Coronary artery (tissue), 2 donors: ENCODE measurements at regions not wholly inside any gene's neighbourhood (a gene's known extent, or its start where the extent isn't known, plus 50 kb on each side); places are given as distances from the start of the nearest gene placed in this dataset.
"Not testable (repeated sequence)": the region's sequence is repeated elsewhere in the genome, so short reads cannot be mapped to it uniquely, and the experiment has no call there.

Experiments
- DNase-seq: peaks from one replicate; pipeline ENCODE4 v3.0.0-alpha.2; 2017; ENCODE audit warnings: low spot score
- H3K27ac ChIP-seq, 2 donors: fragments of 200-600 bp; sonication (generic); one replicate each; pipeline ENCODE4 v1.5.1; 2016 to 2019
- H3K4me3 ChIP-seq: fragments of 200-600 bp; sonication (generic); 2 replicates; pipeline ENCODE4 v1.5.1; 2016; ENCODE audit warnings: mild to moderate bottlenecking, moderate library complexity
- TF ChIP-seq, protein P1 (sequence below): fragments of 200-600 bp; sonication (generic); IDR thresholded peaks from one replicate; pipeline ENCODE4 v1.5.1; 2019; ENCODE audit warnings: antibody characterized with exemption

DNA sequence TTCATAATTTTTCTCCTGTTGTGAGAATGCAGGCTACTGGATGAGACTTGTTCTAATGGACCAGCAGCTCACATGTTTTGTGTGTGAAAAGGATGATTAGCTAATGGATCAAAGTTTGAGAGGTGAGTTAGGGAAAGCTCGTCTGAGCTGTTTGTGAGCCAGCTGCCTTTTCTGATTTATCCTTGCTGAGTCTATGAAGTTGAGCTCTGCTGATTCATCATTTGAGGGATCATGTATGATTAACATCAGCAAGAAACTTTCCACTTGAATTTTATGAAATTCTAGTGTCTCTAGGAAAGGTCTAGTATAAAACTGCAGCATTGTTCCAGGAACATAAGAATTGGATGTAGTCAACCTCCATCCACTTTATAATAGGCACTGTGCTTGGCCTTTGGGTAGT lies 698.7 kb downstream of the NTRK3 start:
- no peak for DNase-seq
- H3K27ac ChIP-seq = no peak overlapping the region
- H3K4me3 ChIP-seq = no peak overlapping the region
- TF ChIP-seq, protein P1, sequence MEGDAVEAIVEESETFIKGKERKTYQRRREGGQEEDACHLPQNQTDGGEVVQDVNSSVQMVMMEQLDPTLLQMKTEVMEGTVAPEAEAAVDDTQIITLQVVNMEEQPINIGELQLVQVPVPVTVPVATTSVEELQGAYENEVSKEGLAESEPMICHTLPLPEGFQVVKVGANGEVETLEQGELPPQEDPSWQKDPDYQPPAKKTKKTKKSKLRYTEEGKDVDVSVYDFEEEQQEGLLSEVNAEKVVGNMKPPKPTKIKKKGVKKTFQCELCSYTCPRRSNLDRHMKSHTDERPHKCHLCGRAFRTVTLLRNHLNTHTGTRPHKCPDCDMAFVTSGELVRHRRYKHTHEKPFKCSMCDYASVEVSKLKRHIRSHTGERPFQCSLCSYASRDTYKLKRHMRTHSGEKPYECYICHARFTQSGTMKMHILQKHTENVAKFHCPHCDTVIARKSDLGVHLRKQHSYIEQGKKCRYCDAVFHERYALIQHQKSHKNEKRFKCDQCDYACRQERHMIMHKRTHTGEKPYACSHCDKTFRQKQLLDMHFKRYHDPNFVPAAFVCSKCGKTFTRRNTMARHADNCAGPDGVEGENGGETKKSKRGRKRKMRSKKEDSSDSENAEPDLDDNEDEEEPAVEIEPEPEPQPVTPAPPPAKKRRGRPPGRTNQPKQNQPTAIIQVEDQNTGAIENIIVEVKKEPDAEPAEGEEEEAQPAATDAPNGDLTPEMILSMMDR = no peak

DNA sequence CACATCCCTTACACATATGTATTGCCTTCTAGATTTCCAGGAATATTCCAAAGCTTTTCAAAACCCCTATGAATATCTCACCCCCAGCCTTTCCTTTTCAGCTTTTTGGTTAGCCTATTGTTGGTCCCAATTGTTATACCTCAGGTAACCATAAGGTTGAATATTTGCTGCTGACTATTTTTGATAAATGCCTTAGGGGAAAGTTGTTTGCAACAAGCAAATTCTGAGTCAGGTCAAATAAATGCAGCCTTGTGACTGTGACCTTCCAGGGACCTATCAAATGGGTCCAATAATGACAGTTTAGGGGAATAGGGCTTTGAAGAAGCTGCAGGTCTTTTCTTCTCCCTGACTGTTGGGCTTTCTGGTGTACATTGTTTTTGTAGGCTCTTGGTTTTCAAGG lies 699.7 kb downstream of the NTRK3 start:
- TF ChIP-seq, protein P1 = no peak
- Histone ChIP-seq H3K4me3 (no peak overlapping the region), H3K27ac (no peak overlapping the region)
- no peak for DNase-seq

DNA sequence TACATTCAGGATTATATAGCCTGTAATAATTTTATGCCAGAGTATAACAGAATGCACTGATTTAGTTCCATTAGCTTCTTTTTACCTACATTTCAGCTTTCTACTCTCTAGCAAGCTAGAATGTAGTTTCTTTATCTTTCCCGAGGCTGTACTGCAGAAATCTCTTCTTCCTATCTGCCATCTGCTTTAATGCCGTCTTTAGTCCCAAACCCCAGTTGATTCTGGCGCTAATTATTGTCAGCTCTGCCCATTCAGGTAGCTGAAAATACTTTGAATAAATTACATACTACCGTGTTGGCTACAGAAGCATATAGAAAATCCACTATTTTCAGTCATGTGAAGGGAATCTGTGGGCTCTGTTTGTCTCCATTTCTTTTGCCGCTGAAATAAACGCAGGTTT lies 706.7 kb downstream of the NTRK3 start:
- DNase-seq = no peak
- TF ChIP-seq, protein P1 = no peak
- no peak overlapping the region for H3K4me3 ChIP-seq
- H3K27ac ChIP-seq = no peak overlapping the region

DNA sequence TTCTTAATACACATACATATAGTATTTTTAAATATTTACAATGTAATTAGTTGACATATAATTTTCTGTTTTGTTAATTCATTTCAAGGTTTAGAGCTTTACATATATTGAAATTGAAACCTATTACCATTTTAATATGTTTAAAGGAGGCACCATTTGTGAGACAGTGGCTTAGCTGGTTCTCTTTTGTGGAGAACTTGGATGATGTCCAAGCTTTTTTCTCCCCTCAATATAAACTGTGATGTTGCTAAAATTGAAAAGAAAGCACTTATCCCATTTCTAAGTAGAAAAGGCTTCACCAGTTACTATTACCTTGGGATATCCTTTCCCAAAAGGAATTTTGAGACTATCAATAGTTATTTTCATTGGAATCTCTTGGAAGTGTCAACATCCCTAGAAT lies 707.2 kb downstream of the NTRK3 start:
- DNase-seq = no peak

DNA sequence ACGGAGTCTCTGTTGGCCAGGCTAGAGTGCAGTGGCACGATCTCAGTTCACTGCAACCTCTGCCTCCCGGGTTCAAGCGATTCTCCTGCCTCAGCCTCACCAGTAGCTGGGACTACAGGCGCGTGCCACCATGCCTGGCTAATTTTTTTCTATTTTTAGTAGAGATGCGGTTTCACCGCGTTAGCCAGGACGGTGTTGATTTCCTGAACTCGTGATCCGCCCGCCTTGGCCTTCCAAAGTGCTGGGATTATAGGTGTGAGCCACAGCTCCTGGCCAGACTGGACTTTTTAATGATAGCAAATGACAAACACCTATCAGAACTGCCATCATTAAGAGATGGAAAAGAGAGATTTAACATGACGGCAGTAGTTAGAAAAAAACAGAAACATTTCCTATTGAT lies 707.9 kb downstream of the NTRK3 start:
- H3K4me3 ChIP-seq, DNase-seq, H3K27ac ChIP-seq: not testable (repeated sequence)

More for the DNA sequence above, 707.2 kb downstream of the NTRK3 start:
- Histone ChIP-seq H3K27ac (no peak overlapping the region), H3K4me3 (no peak overlapping the region)
- TF ChIP-seq, protein P1 = no peak

DNA sequence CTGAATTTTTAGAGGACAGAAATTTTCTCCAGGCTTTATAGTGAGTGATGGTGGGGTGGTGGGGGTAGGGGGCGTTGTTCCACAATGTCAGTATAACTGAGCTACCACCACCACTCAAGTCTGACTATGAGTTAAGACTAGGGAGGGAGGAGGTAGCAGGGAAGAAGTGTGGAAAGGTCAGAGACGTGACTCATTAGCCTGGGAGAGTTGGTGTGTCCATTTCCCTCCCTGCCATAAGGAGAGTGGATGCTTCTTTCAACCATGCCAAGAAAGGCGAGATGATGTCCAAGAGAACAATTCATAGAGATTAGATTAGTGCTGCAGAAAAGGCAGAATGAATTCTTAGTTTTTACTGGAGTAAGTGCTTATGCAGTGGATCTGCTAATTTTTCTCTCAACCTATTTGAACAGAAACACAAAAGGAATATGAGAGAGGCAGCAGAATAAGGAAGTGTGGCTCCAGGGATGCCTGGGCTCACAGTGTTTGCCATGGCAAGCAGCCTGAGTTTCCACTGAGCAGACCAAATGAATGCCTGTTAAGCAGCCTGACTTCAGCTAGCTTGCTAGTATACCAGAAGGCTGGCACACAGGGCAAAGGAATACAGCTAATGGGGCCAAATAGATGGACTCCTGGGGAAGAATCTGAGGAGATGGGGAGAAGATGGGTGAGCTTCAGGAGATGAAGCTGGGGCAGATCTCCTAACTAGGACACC lies 708.9 kb downstream of the NTRK3 start:
- no peak overlapping the region for H3K27ac ChIP-seq
- TF ChIP-seq, protein P1 = no peak
- H3K4me3 ChIP-seq = no peak overlapping the region
- DNase-seq = no peak

DNA sequence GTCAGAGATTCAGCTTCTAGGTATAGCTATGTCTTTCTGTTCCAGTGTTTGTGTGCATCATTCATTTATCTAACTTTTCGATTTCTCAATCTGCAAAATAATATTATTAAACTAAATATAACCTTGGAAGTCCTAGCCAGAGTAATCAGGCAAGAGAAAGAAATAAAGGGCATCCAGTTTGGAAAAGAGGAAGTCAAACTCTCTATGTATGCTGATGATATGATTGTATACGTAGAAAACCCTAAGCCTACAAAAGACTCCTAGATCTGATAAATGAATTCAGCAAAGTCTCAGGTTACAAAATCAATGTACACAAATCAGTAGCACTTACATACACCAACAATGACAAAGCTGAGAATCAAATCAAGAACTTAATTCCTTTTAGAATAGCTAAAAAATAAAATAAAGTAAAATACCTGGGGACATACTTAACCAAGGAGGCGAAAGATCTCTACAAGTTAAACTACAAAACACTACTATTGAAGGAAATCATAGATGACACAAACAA lies 718.2 kb downstream of the NTRK3 start:
- no peak overlapping the region for H3K27ac ChIP-seq
- TF ChIP-seq, protein P1 = no peak
- no peak for DNase-seq
- H3K4me3 ChIP-seq = no peak overlapping the region
